NCI-H1092 (cell line): ENCODE measurements at regions not wholly inside any gene's neighbourhood (a gene's known extent, or its start where the extent isn't known, plus 50 kb on each side); places are given as distances from the start of the nearest gene placed in this dataset.

Experiments used
- DNase-seq: peaks from one replicate; lab custom pipeline; 2025; lab: John Stamatoyannopoulos, UW

DNA sequence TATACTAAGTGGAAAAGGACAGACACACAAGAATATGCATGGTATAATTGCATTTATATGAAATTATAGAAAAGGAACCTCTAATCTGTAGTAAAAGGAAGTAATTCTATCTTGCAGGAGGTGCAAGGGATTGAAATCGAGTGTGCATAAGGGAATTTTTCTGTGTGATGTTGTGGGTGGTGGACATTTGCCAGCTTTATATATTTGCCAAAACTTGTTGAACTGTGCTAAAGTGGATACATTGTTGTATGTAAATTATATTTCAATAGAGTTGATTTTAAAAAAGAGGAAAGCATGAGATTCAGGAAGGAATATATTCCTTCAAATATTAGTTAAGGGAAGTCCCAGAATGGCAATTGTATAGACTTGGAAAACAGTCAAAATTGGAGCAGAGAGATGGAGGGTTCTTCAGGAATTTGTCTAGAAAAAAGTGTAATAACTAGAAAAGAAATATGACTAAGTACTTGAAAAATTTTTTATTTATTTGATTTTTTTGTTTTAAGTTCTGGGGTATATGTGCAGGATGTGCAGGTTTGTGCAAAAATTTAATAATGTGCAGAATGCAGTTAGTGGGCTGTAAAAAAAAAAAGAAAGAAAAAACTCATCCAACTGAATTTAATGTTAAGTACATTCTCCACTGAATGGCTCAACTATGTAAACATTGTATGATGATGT lies 96.1 kb downstream of the ARL4A start:
- DNase-seq: no peak

DNA sequence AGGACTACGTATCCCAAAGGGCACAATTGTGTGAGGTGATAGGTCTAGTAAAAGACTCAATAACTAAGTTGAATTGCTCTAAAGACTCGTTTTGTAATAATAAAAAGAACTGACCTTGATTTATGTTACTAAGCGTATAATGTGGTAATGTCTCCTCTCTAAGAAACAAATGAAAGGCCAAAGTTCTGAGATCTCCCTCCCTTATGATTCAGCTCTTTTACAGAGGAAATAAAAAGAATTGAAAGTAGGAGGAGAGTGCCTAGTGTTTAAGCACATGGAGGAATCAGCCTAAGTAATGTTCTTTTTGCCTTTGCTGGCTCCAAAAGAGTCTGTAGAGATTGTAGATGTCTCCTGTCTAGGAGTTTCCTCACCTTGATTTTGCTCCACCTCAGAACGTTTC lies 98.0 kb downstream of the ARL4A start:
- DNase-seq: no peak

DNA sequence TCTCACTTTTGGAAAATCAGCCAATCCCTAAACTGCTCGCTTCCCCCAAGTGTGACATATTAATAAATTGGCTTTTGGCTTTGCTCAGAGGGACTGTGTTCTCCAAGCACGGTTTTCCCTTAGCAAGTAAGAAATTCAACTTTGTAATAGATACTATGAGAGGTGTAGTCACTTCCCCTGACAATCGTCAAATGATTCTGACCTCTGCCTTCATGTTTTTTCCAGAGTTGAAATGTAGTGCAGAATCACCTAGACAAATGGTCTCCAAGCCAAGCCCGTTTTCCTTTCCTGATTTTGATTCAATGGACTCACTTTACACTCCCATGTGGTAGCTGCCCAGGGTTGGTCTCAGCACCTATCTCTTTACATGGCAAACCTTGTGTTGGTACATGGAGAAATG lies 99.1 kb downstream of the ARL4A start:
- DNase-seq: no peak

DNA sequence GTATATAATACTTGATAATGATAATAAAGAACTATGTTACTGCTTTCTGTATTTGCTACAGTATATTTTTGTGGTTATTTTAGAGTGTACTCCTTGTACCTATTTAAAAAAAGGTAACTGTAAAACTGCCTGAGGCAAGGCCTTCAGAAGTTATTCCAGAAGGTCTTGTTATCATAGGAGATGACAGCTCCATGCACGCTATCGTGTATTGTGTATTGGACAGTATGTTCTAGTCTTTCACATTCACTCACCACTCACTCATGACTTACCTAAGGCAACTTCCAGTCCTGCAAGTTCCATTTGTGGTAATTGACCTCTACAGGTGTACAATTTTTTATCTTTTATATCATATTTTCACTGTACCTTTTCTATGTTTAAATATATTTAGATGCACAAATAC lies 100.7 kb downstream of the ARL4A start:
- DNase-seq: no peak

- no peak for DNase-seq
These were observed 101.2 kb downstream of the ARL4A start for GRCh38 chr7:12788591-12788990.

DNA sequence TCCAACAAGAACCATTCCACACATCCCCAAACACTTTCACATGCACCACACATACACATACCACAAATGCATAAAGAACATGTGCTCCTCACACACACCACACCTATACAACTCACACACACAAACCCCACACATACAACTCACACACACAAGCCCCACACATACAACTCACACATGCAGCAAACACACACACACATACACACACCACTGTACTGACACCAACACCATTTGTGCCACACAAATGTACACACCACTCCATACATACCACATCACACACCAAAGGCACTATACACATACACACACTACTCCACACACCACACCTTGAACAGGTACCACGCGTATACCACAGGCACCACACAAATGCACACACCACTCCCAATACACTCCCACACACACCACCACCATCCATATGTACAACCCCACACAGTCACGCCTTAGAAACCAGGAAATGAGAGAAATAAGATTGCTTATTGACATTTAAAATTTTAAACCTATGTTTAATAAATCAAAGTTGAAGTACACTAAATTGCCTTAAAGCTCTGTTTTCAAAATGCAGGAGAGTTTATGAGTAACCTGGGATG lies 107.4 kb downstream of the ARL4A start:
- DNase-seq: no peak

DNA sequence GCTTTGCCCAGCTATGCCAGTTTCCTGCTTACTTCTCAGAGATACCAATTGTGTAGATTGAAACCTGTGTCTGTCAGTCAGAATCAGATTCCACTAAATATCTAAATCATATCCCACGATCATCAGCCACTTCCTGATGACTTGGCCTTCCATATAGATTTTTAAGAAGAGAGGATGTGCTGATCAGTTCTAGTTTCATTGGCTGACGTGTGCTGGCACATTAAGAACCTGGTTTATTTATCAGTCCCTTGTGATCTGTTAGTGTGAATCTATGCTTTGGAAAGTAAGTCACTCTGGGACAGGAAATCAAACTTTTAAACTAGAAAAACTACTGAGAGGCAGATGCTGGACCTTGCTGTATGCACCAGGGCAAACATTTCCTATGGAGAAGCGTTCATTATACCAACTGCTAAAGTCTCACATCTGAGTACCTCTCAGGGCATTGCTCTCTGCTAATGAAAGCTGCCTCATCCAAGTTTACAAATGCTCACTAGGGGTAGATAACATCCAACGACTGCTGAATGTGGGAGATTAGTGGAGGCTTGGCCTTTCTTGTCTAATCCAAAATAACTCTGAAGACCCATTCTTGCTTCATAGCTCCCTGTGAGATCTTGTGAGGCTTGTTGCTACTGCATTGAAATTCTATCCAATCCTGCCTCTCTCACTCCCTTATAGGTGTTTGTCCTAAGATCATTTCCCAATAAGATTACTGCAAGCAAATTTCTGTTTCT lies 109.1 kb downstream of the ARL4A start:
- no peak for DNase-seq

GRCh38 chr7:12800486-12800885 lies 113.1 kb downstream of the ARL4A start:
- no peak for DNase-seq

- no peak for DNase-seq
These were observed 113.7 kb downstream of the ARL4A start for GRCh38 chr7:12801107-12801506.

- DNase-seq: no peak
These were observed 114.6 kb downstream of the ARL4A start for GRCh38 chr7:12802070-12802469.

GRCh38 chr7:12803542-12803941 lies 116.1 kb downstream of the ARL4A start:
- DNase-seq: no peak

DNA sequence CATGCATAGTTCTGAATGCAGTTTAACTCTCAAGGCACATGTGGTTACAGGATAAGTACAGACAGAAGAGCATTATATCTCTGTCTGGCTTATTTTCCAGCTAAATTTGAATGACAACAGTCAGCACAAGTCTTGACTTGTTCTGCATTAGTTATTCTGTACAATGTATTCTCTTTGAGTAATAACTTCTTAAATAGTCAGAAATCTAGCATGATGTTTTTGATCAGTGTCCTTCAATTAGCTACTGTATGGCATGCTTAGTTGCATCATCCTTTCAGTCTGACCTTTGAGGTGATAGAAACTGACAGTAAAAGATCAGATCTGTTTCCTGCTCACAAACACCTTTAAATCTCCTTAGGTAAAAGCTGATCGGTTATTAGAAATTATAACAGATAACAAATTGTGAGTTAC lies 118.1 kb downstream of the ARL4A start:
- no peak for DNase-seq

GRCh38 chr7:12805957-12806356 lies 118.5 kb downstream of the ARL4A start:
- no peak for DNase-seq

DNA sequence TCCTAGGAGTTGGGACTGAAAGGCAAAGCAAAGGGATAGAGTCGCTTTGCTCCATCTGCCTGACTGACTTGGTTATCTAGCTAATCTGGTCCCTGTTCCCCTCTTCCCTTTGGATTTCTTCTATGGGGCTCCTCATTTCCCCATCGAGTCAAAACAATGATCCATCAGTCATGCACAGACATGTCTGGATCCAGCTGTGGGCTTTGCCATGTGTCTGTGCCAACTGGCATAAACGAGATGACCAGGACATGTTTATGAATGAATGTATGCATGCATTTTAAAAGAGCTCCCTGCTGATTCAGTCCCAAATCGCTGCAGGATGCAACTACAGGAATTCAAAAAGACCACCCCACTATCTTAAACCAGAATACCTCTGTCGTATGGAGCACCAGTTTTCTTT lies 122.0 kb downstream of the ARL4A start:
- no peak for DNase-seq

GRCh38 chr7:12812111-12812510 lies 124.7 kb downstream of the ARL4A start:
- no peak for DNase-seq

- DNase-seq: no peak
These were observed 126.7 kb downstream of the ARL4A start for GRCh38 chr7:12814107-12814506.

DNA sequence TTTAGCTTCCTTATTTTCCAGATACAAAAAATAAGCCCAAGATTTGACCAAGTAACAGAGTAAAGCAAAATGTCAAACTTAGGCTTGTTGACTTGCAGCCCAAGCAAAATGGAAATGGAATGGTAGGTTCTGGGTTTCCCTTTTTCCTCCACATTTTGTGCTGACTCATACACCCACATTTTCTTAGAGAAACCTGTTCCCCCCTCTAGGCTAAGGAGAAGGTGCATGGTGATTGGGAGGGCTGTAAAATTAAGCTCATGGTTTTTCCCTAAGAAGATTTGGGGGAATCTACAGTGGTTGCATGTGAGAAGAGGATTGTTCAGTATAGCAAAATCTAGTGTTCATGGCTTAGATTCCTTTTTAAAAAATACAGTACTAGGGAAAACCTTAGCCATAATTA lies 127.4 kb downstream of the ARL4A start:
- DNase-seq: no peak

DNA sequence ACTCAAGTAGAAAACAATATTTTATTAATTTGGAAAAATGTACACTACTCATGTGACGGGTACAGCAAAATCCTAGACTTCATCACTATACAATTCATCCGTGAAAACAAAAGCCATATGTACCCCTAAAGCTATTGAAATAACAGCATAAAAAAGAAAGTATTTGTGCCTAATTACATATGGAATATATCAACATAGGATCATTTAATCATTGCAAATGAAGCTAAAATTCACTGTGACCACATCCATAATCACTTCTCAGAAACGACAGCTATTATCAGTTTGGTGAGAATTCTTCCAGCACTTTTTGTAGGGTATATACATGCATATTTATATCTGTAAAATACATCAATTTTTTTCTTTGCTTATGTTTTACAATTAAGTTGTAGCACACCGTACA lies 128.0 kb downstream of the ARL4A start:
- DNase-seq: no peak

DNA sequence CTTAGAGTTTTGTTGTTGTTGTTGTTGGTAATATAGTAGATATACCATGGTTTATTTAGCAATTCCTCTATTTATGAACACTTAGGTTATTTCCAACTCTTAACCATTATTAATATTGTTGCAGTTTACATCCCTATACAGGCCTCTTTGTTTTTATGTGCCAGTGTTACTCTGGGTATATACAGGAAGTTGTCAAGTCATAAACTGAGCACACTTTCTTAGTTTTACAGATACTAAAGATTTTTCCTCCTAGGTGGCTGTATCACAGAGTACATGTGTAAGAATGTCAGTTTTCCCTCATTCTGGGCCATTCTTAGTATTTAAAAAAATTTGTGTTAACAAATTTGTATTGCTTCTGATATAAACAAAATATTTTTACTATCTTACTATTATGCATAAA lies 128.4 kb downstream of the ARL4A start:
- DNase-seq: no peak

- no peak for DNase-seq
These were observed 133.3 kb downstream of the ARL4A start for GRCh38 chr7:12820777-12821176.

- no peak for DNase-seq
These were observed 134.3 kb downstream of the ARL4A start for GRCh38 chr7:12821746-12822145.

GRCh38 chr7:12826079-12826478 lies 138.6 kb downstream of the ARL4A start:
- DNase-seq: no peak

DNA sequence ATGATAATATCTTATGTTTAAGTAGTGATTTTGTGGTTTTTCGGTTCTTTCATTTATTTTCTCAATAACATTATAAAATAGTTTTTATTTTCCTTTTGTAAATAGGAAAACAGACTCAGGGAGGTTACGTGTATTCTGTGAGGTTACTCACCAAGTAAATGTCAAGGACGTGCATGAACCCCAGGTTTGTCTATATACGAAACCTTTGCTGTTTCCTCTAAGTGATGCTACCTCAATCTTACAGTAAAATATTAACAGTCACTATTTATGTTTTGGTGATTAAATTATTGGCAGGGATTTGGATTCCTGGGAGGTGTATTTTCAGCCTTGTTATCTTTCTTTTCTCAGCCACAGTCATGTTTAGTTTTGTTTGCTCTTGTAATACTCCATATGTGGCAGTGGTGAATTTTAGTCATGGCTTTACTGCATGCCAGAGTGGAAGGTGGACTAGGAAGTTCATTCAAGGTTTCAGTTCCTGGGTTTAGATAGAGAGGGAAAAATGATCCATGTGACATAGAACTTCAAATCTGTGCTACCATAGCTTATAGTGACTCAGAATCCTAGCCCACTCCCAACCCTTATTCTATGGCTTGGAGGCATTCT lies 139.9 kb downstream of the ARL4A start:
- no peak for DNase-seq
